GM12878 (cell line): ENCODE measurements at regions not wholly inside any gene's neighbourhood (a gene's known extent, or its start where the extent isn't known, plus 50 kb on each side); places are given as distances from the start of the nearest gene placed in this dataset.

ENCODE experiments used
- ATAC-seq: fragments of 200-7000 bp; cut with Tn5 transposase; 3 replicates; pipeline ENCODE4 v1.9.1; 2020; ENCODE audit warnings: mild to moderate bottlenecking, moderate library complexity
- BruUV-seq: library from RNA; stranded (reverse); fragments of 400-500 nt; replicated peaks from 2 replicates; lab custom pipeline; 2021; lab: Mats Ljungman, UMichigan
- CTCF ChIA-PET: fragments of 300-600 bp; sonication (Branson Sonifier 250); formaldehyde crosslinking; extraction: SDS; loops from one replicate; lab custom pipeline; 2021; ENCODE audit warnings: inconsistent platforms; lab: Yijun Ruan, JAX
- POLR2A ChIA-PET: fragments of 350-600 bp; formaldehyde crosslinking; extraction: SDS; loops from one replicate; lab custom pipeline; 2021; ENCODE audit warnings: inconsistent platforms; lab: Charles Lee
- RAD21 ChIA-PET: fragments of 300-600 bp; sonication (Branson Sonifier 250); formaldehyde crosslinking; loops from one replicate; lab custom pipeline; 2023; ENCODE audit warnings: antibody characterized with exemption; ENCODE audit not compliant: unreplicated experiment; lab: Charles Lee
- SMC1A ChIA-PET: fragments of 300-600 bp; sonication (Branson Sonifier 250); formaldehyde crosslinking; loops from one replicate; lab custom pipeline; 2023; ENCODE audit not compliant: unreplicated experiment, uncharacterized antibody; lab: Charles Lee
- DNase-seq: peaks from one replicate; pipeline ENCODE4 v3.0.0-alpha.2; 2011; ENCODE audit warnings: low read depth, low spot score
- FAIRE-seq: peaks from 3 replicates; lab custom pipeline; 2011; peaks lifted over from hg19 to GRCh38; lab: Jason Lieb, UNC
- H2AFZ ChIP-seq: 2 replicates; pipeline ENCODE4 v1.6.0; 2011; ENCODE audit warnings: low read depth, low read length, control low read depth; ENCODE audit not compliant: control insufficient read depth
- H3K27ac ChIP-seq: 2 replicates; pipeline ENCODE4 v1.5.1; 2011; ENCODE audit warnings: control low read depth; ENCODE audit not compliant: control insufficient read depth, insufficient read depth
- H3K27me3 ChIP-seq, 2 experiments: replicated peaks in 1 of 2; 2 replicates each; pipeline versions ENCODE4 v1.6.0 to v1.6.1; 2011; ENCODE audit warnings: low read length in 1 of 2; ENCODE audit not compliant: control insufficient read depth in 2 of 2, insufficient read depth in 2 of 2
- H3K36me3 ChIP-seq, 2 experiments: 2 replicates each; pipeline ENCODE4 v1.5.1; 2011; ENCODE audit warnings: low read length in 1 of 2; ENCODE audit not compliant: control insufficient read depth in 2 of 2, insufficient read depth in 2 of 2
- H3K4me1 ChIP-seq: 2 replicates; pipeline ENCODE4 v1.6.1; 2011; ENCODE audit warnings: mild to moderate bottlenecking, low read length, moderate library complexity, mixed read lengths; ENCODE audit not compliant: control insufficient read depth, insufficient read depth
- H3K4me2 ChIP-seq: 2 replicates; pipeline ENCODE4 v1.6.0; 2011; ENCODE audit warnings: control low read depth; ENCODE audit not compliant: control insufficient read depth, insufficient read depth
- H3K4me3 ChIP-seq: fragments of 200-600 bp; sonication (generic); 2 replicates; pipeline ENCODE4 v1.5.1; 2016
- H3K79me2 ChIP-seq: 2 replicates; pipeline ENCODE4 v1.6.0; 2011; ENCODE audit warnings: low read length; ENCODE audit not compliant: control insufficient read depth, insufficient read depth
- H3K9ac ChIP-seq: 2 replicates; pipeline ENCODE4 v1.8.0; 2011; ENCODE audit warnings: low read length, control low read depth, mixed read lengths; ENCODE audit not compliant: control insufficient read depth, insufficient read depth
- H3K9me3 ChIP-seq: replicated peaks from 3 replicates; pipeline ENCODE4 v1.5.1; 2011; ENCODE audit warnings: mild to moderate bottlenecking, low read length; ENCODE audit not compliant: control insufficient read depth, insufficient read depth
- H4K20me1 ChIP-seq: 2 replicates; pipeline ENCODE4 v1.6.0; 2011; ENCODE audit not compliant: control insufficient read depth, insufficient read depth
- ATF7 ChIP-seq: fragments of 450-650 bp; IDR thresholded peaks from 2 replicates; pipeline ENCODE4 v1.6.1; 2016; ENCODE audit warnings: low read depth, mild to moderate bottlenecking
- CHD4 ChIP-seq: fragments of 200-600 bp; sonication (generic); IDR thresholded peaks from 2 replicates; pipeline ENCODE4 v1.6.1; 2016; ENCODE audit warnings: mild to moderate bottlenecking
- EP300 ChIP-seq, 2 experiments: fragments of 150-350 bp in 1 of 2; IDR thresholded peaks; 2 replicates each; pipeline ENCODE4 v1.6.1; 2011 to 2012; ENCODE audit warnings: low read depth in 2 of 2, low read length in 2 of 2, borderline replicate concordance in 1 of 2, improper control_type of control experiment in 1 of 2, inconsistent platforms in 1 of 2; ENCODE audit not compliant: control insufficient read depth in 1 of 2
- HDAC6 ChIP-seq: fragments of 200-600 bp; sonication (generic); IDR thresholded peaks from one replicate; pipeline ENCODE4 v1.8.0; 2017; ENCODE audit warnings: antibody characterized with exemption; ENCODE audit not compliant: unreplicated experiment
- JUNB ChIP-seq: IDR thresholded peaks from 2 replicates; pipeline ENCODE4 v1.6.1; 2016; ENCODE audit warnings: antibody characterized with exemption, mild to moderate bottlenecking
- NR2C1 ChIP-seq: fragments of 450-650 bp; IDR thresholded peaks from 2 replicates; pipeline ENCODE4 v1.6.1; 2017; ENCODE audit warnings: antibody characterized with exemption, mild to moderate bottlenecking, moderate library complexity
- SREBF2 ChIP-seq: IDR thresholded peaks from 2 replicates; pipeline ENCODE4 v1.6.1; 2012; ENCODE audit warnings: mild to moderate bottlenecking, low read length
- WGBS: methylation state at CpG from one replicate; pipeline ENCODE4 v1.1.6; 2016; ENCODE audit warnings: low lambda C conversion rate; ENCODE audit not compliant: insufficient replicate concordance, insufficient coverage; ENCODE audit errors: missing lambda C conversion rate; 5-methylcytosine and 5-hydroxymethylcytosine counted together
- in situ Hi-C: fragments of 300-500 bp; cut with MboI; formaldehyde crosslinking; loops from 9 replicates; pipeline ENCODE4 v1.14.3; 2018; ENCODE audit warnings: mixed read lengths
- intact Hi-C: fragments of 100-400 bp; cut with micrococcal nuclease; formaldehyde crosslinking; loops from one replicate; pipeline ENCODE4 v1.14.2; 2022; ENCODE audit not compliant: unreplicated experiment
- TF ChIP-seq, protein P1 (sequence below): fragments of 150-350 bp; IDR thresholded peaks from 2 replicates; pipeline ENCODE4 v1.6.1; 2016; ENCODE audit warnings: low read depth, low read length
- TF ChIP-seq, protein P2 (sequence below): fragments of 450-650 bp; IDR thresholded peaks from 2 replicates; pipeline ENCODE4 v1.6.1; 2017; ENCODE audit warnings: low read depth, mild to moderate bottlenecking, moderate library complexity

DNA sequence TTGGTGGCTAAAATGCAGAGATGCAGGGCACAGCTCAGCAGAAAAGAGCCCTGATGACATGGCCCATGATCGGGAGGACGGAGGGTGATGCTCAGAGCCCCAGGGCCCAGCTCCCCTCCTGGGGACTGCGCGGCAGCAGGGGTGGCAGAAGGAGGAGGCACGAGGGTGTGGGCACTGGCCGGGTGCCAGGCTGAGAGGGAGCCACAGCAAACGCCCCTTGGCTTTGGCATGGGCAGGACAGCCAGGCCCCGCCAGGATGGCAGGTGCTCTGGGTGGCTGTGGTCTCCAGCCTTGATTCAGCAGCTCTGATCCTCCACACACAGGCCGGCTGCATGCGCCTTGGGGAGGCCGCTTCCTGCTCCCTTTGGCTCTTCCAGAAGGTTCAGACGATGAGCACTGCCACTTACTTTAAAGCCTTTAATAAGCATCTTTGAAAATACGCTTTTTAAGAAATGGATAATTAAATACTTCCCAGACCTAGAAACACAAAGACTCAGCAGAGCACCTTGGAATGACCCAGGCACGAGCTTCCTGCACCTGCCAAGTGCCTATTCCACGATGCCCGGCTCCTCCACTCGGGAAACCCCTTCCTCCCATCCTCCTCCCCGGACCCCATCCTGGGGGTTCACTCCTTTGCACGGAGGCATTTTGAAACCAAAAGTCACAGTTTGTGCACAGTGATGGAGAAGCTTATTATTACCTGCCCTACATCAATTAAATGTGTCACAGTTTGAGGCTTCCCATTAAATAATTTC lies 78.5 kb upstream of the SNTG2 start:
- ChIA-PET RAD21 (no interaction called here), POLR2A (no interaction called here), CTCF (no interaction called here)
- Histone ChIP-seq H3K27ac (no peak overlapping the region), H3K9me3 (no peaks in the 10 kb centered on the region), H3K4me1 (no peaks in the 10 kb centered on the region), H3K4me2 (no peak overlapping the region)
- intact Hi-C loops (no loop called here), in situ Hi-C loops (no loop called here)
- FAIRE-seq = no peak
- TF ChIP-seq, protein P1, sequence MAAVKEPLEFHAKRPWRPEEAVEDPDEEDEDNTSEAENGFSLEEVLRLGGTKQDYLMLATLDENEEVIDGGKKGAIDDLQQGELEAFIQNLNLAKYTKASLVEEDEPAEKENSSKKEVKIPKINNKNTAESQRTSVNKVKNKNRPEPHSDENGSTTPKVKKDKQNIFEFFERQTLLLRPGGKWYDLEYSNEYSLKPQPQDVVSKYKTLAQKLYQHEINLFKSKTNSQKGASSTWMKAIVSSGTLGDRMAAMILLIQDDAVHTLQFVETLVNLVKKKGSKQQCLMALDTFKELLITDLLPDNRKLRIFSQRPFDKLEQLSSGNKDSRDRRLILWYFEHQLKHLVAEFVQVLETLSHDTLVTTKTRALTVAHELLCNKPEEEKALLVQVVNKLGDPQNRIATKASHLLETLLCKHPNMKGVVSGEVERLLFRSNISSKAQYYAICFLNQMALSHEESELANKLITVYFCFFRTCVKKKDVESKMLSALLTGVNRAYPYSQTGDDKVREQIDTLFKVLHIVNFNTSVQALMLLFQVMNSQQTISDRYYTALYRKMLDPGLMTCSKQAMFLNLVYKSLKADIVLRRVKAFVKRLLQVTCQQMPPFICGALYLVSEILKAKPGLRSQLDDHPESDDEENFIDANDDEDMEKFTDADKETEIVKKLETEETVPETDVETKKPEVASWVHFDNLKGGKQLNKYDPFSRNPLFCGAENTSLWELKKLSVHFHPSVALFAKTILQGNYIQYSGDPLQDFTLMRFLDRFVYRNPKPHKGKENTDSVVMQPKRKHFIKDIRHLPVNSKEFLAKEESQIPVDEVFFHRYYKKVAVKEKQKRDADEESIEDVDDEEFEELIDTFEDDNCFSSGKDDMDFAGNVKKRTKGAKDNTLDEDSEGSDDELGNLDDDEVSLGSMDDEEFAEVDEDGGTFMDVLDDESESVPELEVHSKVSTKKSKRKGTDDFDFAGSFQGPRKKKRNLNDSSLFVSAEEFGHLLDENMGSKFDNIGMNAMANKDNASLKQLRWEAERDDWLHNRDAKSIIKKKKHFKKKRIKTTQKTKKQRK = no peak
- TF ChIP-seq NR2C1 (no peak), ATF7 (no peak), CHD4 (no peak), JUNB (no peak), SREBF2 (no peak), HDAC6 (no peak), EP300 (IDR thresholded peaks at IDR 0.05; ENCODE audit: borderline replicate concordance in 1 of 2, control insufficient read depth in 1 of 2, low read depth in 2 of 2, low read length in 2 of 2) (no peak)
- TF ChIP-seq, protein P2, sequence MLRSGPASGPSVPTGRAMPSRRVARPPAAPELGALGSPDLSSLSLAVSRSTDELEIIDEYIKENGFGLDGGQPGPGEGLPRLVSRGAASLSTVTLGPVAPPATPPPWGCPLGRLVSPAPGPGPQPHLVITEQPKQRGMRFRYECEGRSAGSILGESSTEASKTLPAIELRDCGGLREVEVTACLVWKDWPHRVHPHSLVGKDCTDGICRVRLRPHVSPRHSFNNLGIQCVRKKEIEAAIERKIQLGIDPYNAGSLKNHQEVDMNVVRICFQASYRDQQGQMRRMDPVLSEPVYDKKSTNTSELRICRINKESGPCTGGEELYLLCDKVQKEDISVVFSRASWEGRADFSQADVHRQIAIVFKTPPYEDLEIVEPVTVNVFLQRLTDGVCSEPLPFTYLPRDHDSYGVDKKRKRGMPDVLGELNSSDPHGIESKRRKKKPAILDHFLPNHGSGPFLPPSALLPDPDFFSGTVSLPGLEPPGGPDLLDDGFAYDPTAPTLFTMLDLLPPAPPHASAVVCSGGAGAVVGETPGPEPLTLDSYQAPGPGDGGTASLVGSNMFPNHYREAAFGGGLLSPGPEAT = no peak
- TF ChIP-seq, all 136 proteins: peak for 0
- WGBS = 49% methylated on average over 18 of the region's 19 CpGs
- H3K27me3 ChIP-seq = no peaks in the 10 kb centered on the region
- no peak for ATAC-seq
- H2AFZ ChIP-seq = no peak overlapping the region
- no peak overlapping the region for H3K4me3 ChIP-seq
- DNase-seq = no peak
- no peaks in the 10 kb centered on the region for H3K79me2 ChIP-seq
- no peaks in the 10 kb centered on the region for H4K20me1 ChIP-seq
- no peaks in the 10 kb centered on the region for H3K36me3 ChIP-seq
- SMC1A ChIA-PET = no interaction called here
- BruUV-seq = no TSS peak
- H3K9ac ChIP-seq = no peak overlapping the region
